SU-DHL-6 (cell line): ENCODE measurements at regions not wholly inside any gene's neighbourhood (a gene's known extent, or its start where the extent isn't known, plus 50 kb on each side); places are given as distances from the start of the nearest gene placed in this dataset.

Experiments
- H2AFZ ChIP-seq: fragments of 200-600 bp; sonication (generic); 2 replicates; pipeline ENCODE4 v1.6.1; 2014; ENCODE audit warnings: low read depth, mild to moderate bottlenecking, moderate library complexity, mixed read lengths, antibody characterized with exemption, low read length; ENCODE audit not compliant: severe bottlenecking
- H3F3A ChIP-seq: fragments of 200-600 bp; shearing (Covaris generic); 2 replicates; pipeline ENCODE4 v1.6.0; 2016; ENCODE audit warnings: antibody characterized with exemption, mild to moderate bottlenecking; ENCODE audit not compliant: insufficient read depth
- H3K27ac ChIP-seq: fragments of 200-600 bp; sonication (generic); 2 replicates; pipeline ENCODE4 v1.5.1; 2016; ENCODE audit warnings: low read depth, mild to moderate bottlenecking, low read length, moderate library complexity, mixed read lengths
- H3K27me3 ChIP-seq: fragments of 200-600 bp; sonication (generic), shearing (Covaris generic); 2 replicates; pipeline ENCODE4 v1.6.0; 2014; ENCODE audit warnings: mild to moderate bottlenecking, low read length
- H3K36me3 ChIP-seq: fragments of 200-600 bp; sonication (generic); 2 replicates; pipeline ENCODE4 v1.6.1; 2014; ENCODE audit warnings: mild to moderate bottlenecking, low read length, mixed read lengths
- H3K4me2 ChIP-seq: fragments of 300-600, 200-600 bp; shearing (Covaris generic), sonication (generic); 2 replicates; pipeline ENCODE4 v1.6.0; 2014; ENCODE audit warnings: low read length, low read depth, mild to moderate bottlenecking; ENCODE audit not compliant: poor library complexity, severe bottlenecking
- H3K4me3 ChIP-seq: fragments of 200-600 bp; sonication (generic); 2 replicates; pipeline ENCODE4 v1.5.1; 2014; ENCODE audit warnings: antibody characterized with exemption, low read length, mild to moderate bottlenecking, mixed read lengths; ENCODE audit not compliant: insufficient read depth, poor library complexity, severe bottlenecking
- H3K79me2 ChIP-seq: fragments of 200-600 bp; sonication (generic); 2 replicates; pipeline ENCODE4 v1.6.1; 2014; ENCODE audit warnings: mild to moderate bottlenecking, low read length, moderate library complexity; ENCODE audit not compliant: insufficient read depth
- H3K9ac ChIP-seq: fragments of 200-600 bp; sonication (generic); 2 replicates; pipeline ENCODE4 v1.7.0; 2014; ENCODE audit warnings: mild to moderate bottlenecking, low read length
- H3K9me2 ChIP-seq: fragments of 200-600 bp; sonication (generic); replicated peaks from 2 replicates; pipeline ENCODE4 v1.6.1; 2014; ENCODE audit warnings: low read length; ENCODE audit not compliant: insufficient read depth
- H3K9me3 ChIP-seq: fragments of 200-600 bp; sonication (generic); 2 replicates; pipeline ENCODE4 v1.6.1; 2014; ENCODE audit warnings: low read length, mixed read lengths; ENCODE audit not compliant: insufficient read depth
- H4K20me1 ChIP-seq: fragments of 200-600 bp; sonication (generic); 2 replicates; pipeline ENCODE4 v1.6.1; 2014; ENCODE audit warnings: low read depth, mild to moderate bottlenecking, antibody characterized with exemption, low read length, moderate library complexity, mixed read lengths
- EZH2phosphoT487 ChIP-seq: fragments of 200-600 bp; sonication (generic), shearing (Covaris generic); conservative IDR thresholded peaks from 2 replicates; pipeline ENCODE4 v1.6.1; 2018; ENCODE audit warnings: mild to moderate bottlenecking, antibody characterized with exemption, low read length, moderate library complexity, mixed read lengths
- TF ChIP-seq, protein P1 (sequence below): fragments of 200-600 bp; sonication (generic); IDR thresholded peaks from one replicate; pipeline ENCODE4 v1.5.1; 2017; ENCODE audit warnings: antibody characterized with exemption, mild to moderate bottlenecking, low read length, moderate library complexity; ENCODE audit not compliant: insufficient read depth, poor library complexity, severe bottlenecking

GRCh38 chr16:49127103-49127502, 154.5 kb downstream of the CBLN1 start:
- no peak overlapping the region for H2AFZ ChIP-seq
- H3K4me3 ChIP-seq: no peak overlapping the region
- no peaks in the 10 kb centered on the region for H3K9me3 ChIP-seq
- TF ChIP-seq, protein P1, sequence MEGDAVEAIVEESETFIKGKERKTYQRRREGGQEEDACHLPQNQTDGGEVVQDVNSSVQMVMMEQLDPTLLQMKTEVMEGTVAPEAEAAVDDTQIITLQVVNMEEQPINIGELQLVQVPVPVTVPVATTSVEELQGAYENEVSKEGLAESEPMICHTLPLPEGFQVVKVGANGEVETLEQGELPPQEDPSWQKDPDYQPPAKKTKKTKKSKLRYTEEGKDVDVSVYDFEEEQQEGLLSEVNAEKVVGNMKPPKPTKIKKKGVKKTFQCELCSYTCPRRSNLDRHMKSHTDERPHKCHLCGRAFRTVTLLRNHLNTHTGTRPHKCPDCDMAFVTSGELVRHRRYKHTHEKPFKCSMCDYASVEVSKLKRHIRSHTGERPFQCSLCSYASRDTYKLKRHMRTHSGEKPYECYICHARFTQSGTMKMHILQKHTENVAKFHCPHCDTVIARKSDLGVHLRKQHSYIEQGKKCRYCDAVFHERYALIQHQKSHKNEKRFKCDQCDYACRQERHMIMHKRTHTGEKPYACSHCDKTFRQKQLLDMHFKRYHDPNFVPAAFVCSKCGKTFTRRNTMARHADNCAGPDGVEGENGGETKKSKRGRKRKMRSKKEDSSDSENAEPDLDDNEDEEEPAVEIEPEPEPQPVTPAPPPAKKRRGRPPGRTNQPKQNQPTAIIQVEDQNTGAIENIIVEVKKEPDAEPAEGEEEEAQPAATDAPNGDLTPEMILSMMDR: no peak
- H3K27me3 ChIP-seq: no peaks in the 10 kb centered on the region
- no peaks in the 10 kb centered on the region for H4K20me1 ChIP-seq
- no peaks in the 10 kb centered on the region for H3K79me2 ChIP-seq
- H3K27ac ChIP-seq: no peak overlapping the region
- H3K4me2 ChIP-seq: no peak overlapping the region
- H3K9me2 ChIP-seq: no peaks in the 10 kb centered on the region
- no peak overlapping the region for H3K9ac ChIP-seq
- no peaks in the 10 kb centered on the region for H3K36me3 ChIP-seq
- no peaks in the 10 kb centered on the region for H3F3A ChIP-seq

DNA sequence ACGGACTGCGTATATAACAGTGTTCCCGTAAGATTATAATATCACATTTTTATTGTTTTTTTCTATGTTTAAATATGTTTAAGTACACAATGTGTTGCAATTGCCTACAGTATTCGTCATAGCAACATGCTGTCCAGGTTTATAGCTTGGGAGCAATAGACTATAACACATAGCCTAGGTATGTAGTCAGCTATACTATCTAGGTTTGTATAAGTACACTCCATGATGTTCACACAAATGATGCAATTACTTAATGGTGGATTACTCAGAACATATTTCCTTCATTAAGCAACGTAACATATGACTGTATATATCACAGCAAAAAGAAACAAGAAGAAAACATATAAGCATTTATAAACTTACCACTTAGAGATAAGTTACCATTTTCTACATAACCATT, 160.0 kb downstream of the CBLN1 start:
- Histone ChIP-seq H3K79me2 (no peaks in the 10 kb centered on the region), H3K9me3 (no peaks in the 10 kb centered on the region), H3F3A (no peaks in the 10 kb centered on the region), H3K9ac (no peak overlapping the region), H3K9me2 (no peaks in the 10 kb centered on the region), H2AFZ (no peak overlapping the region), H3K27ac (no peak overlapping the region), H3K4me3 (no peak overlapping the region), H3K27me3 (no peaks in the 10 kb centered on the region), H3K36me3 (no peaks in the 10 kb centered on the region), H4K20me1 (no peaks in the 10 kb centered on the region), H3K4me2 (no peak overlapping the region)
- TF ChIP-seq, protein P1: no peak
- TF ChIP-seq EZH2phosphoT487: no peak

DNA sequence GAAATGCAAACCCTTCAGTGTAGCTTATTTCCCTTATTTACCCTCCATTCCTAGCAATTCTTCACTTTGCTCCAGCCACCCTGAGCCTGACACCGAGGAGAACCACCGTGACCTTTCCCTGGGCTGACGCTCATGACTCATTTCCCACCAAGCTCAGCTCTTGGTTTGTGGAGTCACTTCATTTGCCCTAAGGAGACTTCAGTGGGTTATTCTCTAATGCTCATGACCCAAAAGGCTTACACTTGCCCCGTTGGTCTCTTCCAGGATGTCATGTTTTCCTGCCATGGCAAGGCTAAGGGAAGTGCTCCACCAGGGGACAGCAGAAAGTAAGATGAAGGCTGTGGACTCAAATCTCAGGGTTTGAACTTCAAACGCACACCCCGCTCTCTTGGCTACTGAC, 161.0 kb downstream of the CBLN1 start:
- TF ChIP-seq, protein P1: no peak
- TF ChIP-seq EZH2phosphoT487: no peak

GRCh38 chr16:49116873-49117272, 164.8 kb downstream of the CBLN1 start:
- H3K27ac ChIP-seq: no peak overlapping the region
- TF ChIP-seq, protein P1: no peak
- TF ChIP-seq EZH2phosphoT487: no peak
- H3K9me2 ChIP-seq: no peaks in the 10 kb centered on the region
- H3K79me2 ChIP-seq: no peaks in the 10 kb centered on the region
- H3K27me3 ChIP-seq: no peaks in the 10 kb centered on the region
- H3F3A ChIP-seq: no peaks in the 10 kb centered on the region
- H3K9me3 ChIP-seq: no peaks in the 10 kb centered on the region
- H4K20me1 ChIP-seq: no peaks in the 10 kb centered on the region
- no peak overlapping the region for H3K4me3 ChIP-seq
- no peaks in the 10 kb centered on the region for H3K36me3 ChIP-seq
- no peak overlapping the region for H3K9ac ChIP-seq
- H3K4me2 ChIP-seq: no peak overlapping the region
- no peak overlapping the region for H2AFZ ChIP-seq

More for the DNA sequence above, 161.0 kb downstream of the CBLN1 start:
- no peak overlapping the region for H3K27ac ChIP-seq
- H3K4me3 ChIP-seq: no peak overlapping the region
- no peak overlapping the region for H3K9ac ChIP-seq
- no peaks in the 10 kb centered on the region for H3K9me2 ChIP-seq
- no peaks in the 10 kb centered on the region for H3F3A ChIP-seq
- no peaks in the 10 kb centered on the region for H3K36me3 ChIP-seq
- no peaks in the 10 kb centered on the region for H3K79me2 ChIP-seq
- no peaks in the 10 kb centered on the region for H4K20me1 ChIP-seq
- H2AFZ ChIP-seq: no peak overlapping the region
- no peak overlapping the region for H3K4me2 ChIP-seq
- no peaks in the 10 kb centered on the region for H3K27me3 ChIP-seq
- H3K9me3 ChIP-seq: no peaks in the 10 kb centered on the region
